ENCODE measurements at regions not wholly inside any gene's neighbourhood (a gene's known extent, or its start where the extent isn't known, plus 50 kb on each side); places are given as distances from the start of the nearest gene placed in this dataset.

GRCh38 chr17:77602062-77602746 lies 356.3 kb upstream of the TNRC6C start:
- no peak for TF ChIP-seq EZH2 (IDR thresholded peaks at IDR 0.05; ENCODE audit: low read depth)
- no peak for TF ChIP-seq CTCF (conservative IDR thresholded peaks at IDR 0.05)
